NCI-H2107 treated with DMSO at 0.1 percent for 48 hours (cell line): ENCODE measurements at regions not wholly inside any gene's neighbourhood (a gene's known extent, or its start where the extent isn't known, plus 50 kb on each side); places are given as distances from the start of the nearest gene placed in this dataset.

Experiments used
- DNase-seq: peaks from one replicate; lab custom pipeline; 2025; ENCODE audit not compliant: unreplicated experiment; lab: John Stamatoyannopoulos, UW

- no peak for DNase-seq
Measured at GRCh38 chr6:103982574-103982973, 877.1 kb downstream of the HACE1 start.

GRCh38 chr6:103979308-103979707, 880.4 kb downstream of the HACE1 start:
- no peak for DNase-seq

GRCh38 chr6:103937389-103937788, 922.3 kb downstream of the HACE1 start:
- DNase-seq = no peak

- peak; percentile 91 for DNase-seq
Measured at GRCh38 chr6:103925317-103925716, 934.4 kb downstream of the HACE1 start.

GRCh38 chr6:103910018-103910417, 949.7 kb downstream of the HACE1 start:
- no peak for DNase-seq

GRCh38 chr6:103908898-103909297, 950.8 kb downstream of the HACE1 start:
- DNase-seq = no peak

GRCh38 chr6:103895136-103895535, 964.6 kb downstream of the HACE1 start:
- no peak for DNase-seq

GRCh38 chr6:103893141-103893581, 966.6 kb downstream of the HACE1 start:
- DNase-seq = no peak

- no peak for DNase-seq
Measured at GRCh38 chr6:103886951-103887350, 972.8 kb downstream of the HACE1 start.

- DNase-seq = no peak
Measured at GRCh38 chr6:103885446-103885845, 974.3 kb downstream of the HACE1 start.

GRCh38 chr6:103879800-103880199, 979.9 kb downstream of the HACE1 start:
- DNase-seq = no peak

- DNase-seq = no peak
Measured at GRCh38 chr6:103875221-103875620, 984.5 kb downstream of the HACE1 start.

- DNase-seq = no peak
Measured at GRCh38 chr6:103874575-103874974, 985.1 kb downstream of the HACE1 start.

GRCh38 chr6:103872678-103873077, 987.0 kb downstream of the HACE1 start:
- DNase-seq = no peak

GRCh38 chr6:103872233-103872632, 987.5 kb downstream of the HACE1 start:
- no peak for DNase-seq

- no peak for DNase-seq
Measured at GRCh38 chr6:103870970-103871369, 988.7 kb downstream of the HACE1 start.

- DNase-seq = no peak
Measured at GRCh38 chr6:103862297-103862696, 997.4 kb downstream of the HACE1 start.

GRCh38 chr6:103858003-103858402, 1001.7 kb downstream of the HACE1 start:
- DNase-seq = no peak

GRCh38 chr6:103855750-103856149, 1004.0 kb downstream of the HACE1 start:
- DNase-seq = no peak

GRCh38 chr6:103854059-103854458, 1005.7 kb downstream of the HACE1 start:
- no peak for DNase-seq

- no peak for DNase-seq
Measured at GRCh38 chr6:103838457-103838856, 1021.3 kb downstream of the HACE1 start.

GRCh38 chr6:103826209-103826608, 1033.5 kb downstream of the HACE1 start:
- no peak for DNase-seq

GRCh38 chr6:103820148-103820547, 1039.6 kb downstream of the HACE1 start:
- no peak for DNase-seq

- DNase-seq = no peak
Measured at GRCh38 chr6:103819509-103819908, 1040.2 kb downstream of the HACE1 start.
